Kidney epithelial cell (primary cell): ENCODE measurements at regions not wholly inside any gene's neighbourhood (a gene's known extent, or its start where the extent isn't known, plus 50 kb on each side); places are given as distances from the start of the nearest gene placed in this dataset.

Experiments used
- DNase-seq: peaks from one replicate; pipeline ENCODE4 v3.0.0-alpha.2; 2010; ENCODE audit warnings: low read depth
- H3K27me3 ChIP-seq: 2 replicates; pipeline ENCODE4 v1.6.0; 2011; ENCODE audit warnings: low read length; ENCODE audit not compliant: control insufficient read depth, insufficient read depth
- H3K36me3 ChIP-seq: 2 replicates; pipeline ENCODE4 v1.5.1; 2011; ENCODE audit warnings: low read length; ENCODE audit not compliant: control insufficient read depth, insufficient read depth
- H3K4me3 ChIP-seq: 2 replicates; pipeline ENCODE4 v1.5.1; 2011; ENCODE audit warnings: low read depth, mild to moderate bottlenecking, control low read depth, low read length
- CTCF ChIP-seq: IDR thresholded peaks from 2 replicates; pipeline ENCODE4 v1.5.1; 2011; ENCODE audit warnings: mild to moderate bottlenecking, moderate library complexity, low read length, control low read depth, inconsistent platforms; ENCODE audit not compliant: insufficient read depth, poor library complexity, severe bottlenecking

GRCh38 chr1:8205771-8206170 is 112.1 kb upstream of the SLC45A1 start:
- H3K4me3 ChIP-seq, result no peak overlapping the region
- TF ChIP-seq CTCF, result no peak
- H3K36me3 ChIP-seq, result no peaks in the 10 kb centered on the region
- H3K27me3 ChIP-seq, result no peaks in the 10 kb centered on the region
- DNase-seq, result no peak

- DNase-seq, result no peak
- Histone ChIP-seq H3K27me3 (no peaks in the 10 kb centered on the region), H3K4me3 (no peak overlapping the region), H3K36me3 (no peaks in the 10 kb centered on the region)
- TF ChIP-seq CTCF, result no peak
These were observed 113.1 kb upstream of the SLC45A1 start for GRCh38 chr1:8204826-8205225.

DNA sequence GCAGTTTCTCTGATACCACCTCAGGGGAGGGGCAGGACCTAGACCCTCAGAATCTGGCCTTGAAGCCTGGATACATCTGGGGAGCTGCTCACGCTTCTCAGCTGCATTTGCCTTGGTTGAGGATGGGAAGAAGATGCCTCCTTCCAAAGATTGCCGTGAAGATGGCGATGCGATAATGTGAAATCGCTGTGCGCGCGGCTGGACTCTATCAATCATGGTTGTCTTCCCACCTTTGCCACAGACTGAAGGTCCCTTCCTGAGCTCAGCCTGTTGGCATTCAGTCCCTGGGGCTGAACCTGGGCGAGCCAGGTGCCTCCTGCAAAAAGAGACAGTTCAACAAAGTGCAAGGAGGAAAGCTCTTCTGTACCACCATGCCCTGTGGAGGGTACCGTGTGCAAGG is 114.4 kb upstream of the SLC45A1 start:
- Histone ChIP-seq H3K36me3 (no peaks in the 10 kb centered on the region), H3K4me3 (no peak overlapping the region), H3K27me3 (no peaks in the 10 kb centered on the region)
- no peak for TF ChIP-seq CTCF
- DNase-seq, result no peak

- no peaks in the 10 kb centered on the region for H3K36me3 ChIP-seq
- H3K27me3 ChIP-seq, result no peaks in the 10 kb centered on the region
- no peak overlapping the region for H3K4me3 ChIP-seq
- no peak for DNase-seq
- TF ChIP-seq CTCF, result no peak
These were observed 114.9 kb upstream of the SLC45A1 start for GRCh38 chr1:8203056-8203455.

- Histone ChIP-seq H3K27me3 (no peaks in the 10 kb centered on the region), H3K36me3 (no peaks in the 10 kb centered on the region), H3K4me3 (no peak overlapping the region)
- DNase-seq, result no peak
- no peak for TF ChIP-seq CTCF
These were observed 115.6 kb upstream of the SLC45A1 start for GRCh38 chr1:8202182-8202905.

DNA sequence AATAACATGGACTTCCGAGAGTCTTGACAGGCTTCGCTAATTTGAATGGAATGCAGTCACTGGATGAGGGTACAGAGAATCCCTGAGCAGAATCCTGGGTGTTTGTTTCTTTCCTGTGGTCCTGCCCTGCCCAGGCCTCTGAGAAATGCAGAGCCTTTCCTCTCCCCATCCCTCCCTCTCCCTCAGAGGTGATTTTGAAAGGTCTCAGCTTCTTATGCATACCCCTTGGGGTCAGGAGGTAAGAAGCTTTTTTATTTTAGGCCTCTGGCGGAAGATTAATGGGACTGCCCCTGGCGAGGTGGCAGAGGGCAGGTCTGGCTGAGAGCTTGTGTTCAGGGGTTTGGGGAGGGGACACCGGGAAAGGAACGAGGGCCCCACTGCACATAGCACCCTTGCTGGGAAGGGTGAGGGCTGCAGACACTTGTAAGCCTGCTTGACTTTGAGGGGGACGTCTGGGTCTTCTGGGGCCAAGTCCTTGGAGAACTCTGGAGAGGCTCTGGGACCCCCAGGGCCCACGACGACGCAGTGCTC is 116.5 kb upstream of the SLC45A1 start:
- no peaks in the 10 kb centered on the region for H3K36me3 ChIP-seq
- no peak overlapping the region for H3K4me3 ChIP-seq
- H3K27me3 ChIP-seq, result no peaks in the 10 kb centered on the region
- TF ChIP-seq CTCF, result no peak
- no peak for DNase-seq
